Stimulated activated CD4-positive, alpha-beta T cell treated with anti-CD3 and anti-CD28 coated beads, Interleukin-4, amount 100 ng/mL, for 4 hours (primary cell): ENCODE measurements at regions not wholly inside any gene's neighbourhood (a gene's known extent, or its start where the extent isn't known, plus 50 kb on each side); places are given as distances from the start of the nearest gene placed in this dataset.
A peak's percentile ranks its signal among the peaks of the same experiment; 100 is the strongest.
"Not testable (repeated sequence)": the region's sequence is repeated elsewhere in the genome, so short reads cannot be mapped to it uniquely, and the experiment has no call there.

Experiments used
- DNase-seq, 2 experiments: peaks; one replicate each; pipeline ENCODE4 v3.0.0-alpha.2; 2020

GRCh38 chr4:3882316-3882885 is 116.2 kb downstream of the ADRA2C start:
- DNase-seq = not testable (repeated sequence)

- DNase-seq = not testable (repeated sequence)
These were observed 118.1 kb downstream of the ADRA2C start for GRCh38 chr4:3884261-3884660.

- peak; percentile 10 to 16 for DNase-seq
These were observed 127.4 kb downstream of the ADRA2C start for GRCh38 chr4:3893590-3893989.

- DNase-seq = not testable (repeated sequence)
These were observed 128.1 kb downstream of the ADRA2C start for GRCh38 chr4:3894086-3894959.

GRCh38 chr4:3896441-3896840 is 130.3 kb downstream of the ADRA2C start:
- no peak for DNase-seq

GRCh38 chr4:3896871-3897578 is 130.8 kb downstream of the ADRA2C start:
- not testable (repeated sequence) for DNase-seq

GRCh38 chr4:3898098-3898497 is 131.9 kb downstream of the ADRA2C start:
- DNase-seq = no peak

- DNase-seq = not testable (repeated sequence)
These were observed 132.7 kb downstream of the ADRA2C start for GRCh38 chr4:3898928-3899327.

- DNase-seq = not testable (repeated sequence)
These were observed 138.2 kb downstream of the ADRA2C start for GRCh38 chr4:3904264-3904955.

GRCh38 chr4:3909616-3910015 is 143.4 kb downstream of the ADRA2C start:
- not testable (repeated sequence) for DNase-seq

GRCh38 chr4:3910161-3910950 is 144.2 kb downstream of the ADRA2C start:
- DNase-seq = not testable (repeated sequence)

- DNase-seq = no peak
These were observed 145.2 kb downstream of the ADRA2C start for GRCh38 chr4:3911252-3911856.

GRCh38 chr4:3914511-3914910 is 148.3 kb downstream of the ADRA2C start:
- not testable (repeated sequence) for DNase-seq

GRCh38 chr4:3919509-3919908 is 153.3 kb downstream of the ADRA2C start:
- not testable (repeated sequence) for DNase-seq

GRCh38 chr4:3921902-3922301 is 155.7 kb downstream of the ADRA2C start:
- not testable (repeated sequence) for DNase-seq

GRCh38 chr4:3925841-3926240 is 159.7 kb downstream of the ADRA2C start:
- not testable (repeated sequence) for DNase-seq

- DNase-seq = not testable (repeated sequence)
These were observed 160.1 kb downstream of the ADRA2C start for GRCh38 chr4:3926271-3926670.

GRCh38 chr4:3926969-3927755 is 161.0 kb downstream of the ADRA2C start:
- not testable (repeated sequence) for DNase-seq

- not testable (repeated sequence) for DNase-seq
These were observed 163.2 kb downstream of the ADRA2C start for GRCh38 chr4:3929431-3929830.

GRCh38 chr4:3932734-3933133 is 166.5 kb downstream of the ADRA2C start:
- not testable (repeated sequence) for DNase-seq

GRCh38 chr4:3935406-3935805 is 169.2 kb downstream of the ADRA2C start:
- DNase-seq = not testable (repeated sequence)
